Retinal pigment epithelial cell (primary cell): ENCODE measurements at regions not wholly inside any gene's neighbourhood (a gene's known extent, or its start where the extent isn't known, plus 50 kb on each side); places are given as distances from the start of the nearest gene placed in this dataset.

Source experiments
- DNase-seq: peaks from one replicate; pipeline ENCODE4 v3.0.0-alpha.2; 2010; ENCODE audit warnings: low read depth
- H3K4me3 ChIP-seq: 2 replicates; pipeline ENCODE4 v1.5.1; 2011; ENCODE audit warnings: mild to moderate bottlenecking, low read length, control low read depth, moderate library complexity
- TF ChIP-seq, protein P1 (sequence below): conservative IDR thresholded peaks from 2 replicates; pipeline ENCODE4 v1.5.1; 2011; ENCODE audit warnings: low read depth, low read length, control low read depth, inconsistent platforms

DNA sequence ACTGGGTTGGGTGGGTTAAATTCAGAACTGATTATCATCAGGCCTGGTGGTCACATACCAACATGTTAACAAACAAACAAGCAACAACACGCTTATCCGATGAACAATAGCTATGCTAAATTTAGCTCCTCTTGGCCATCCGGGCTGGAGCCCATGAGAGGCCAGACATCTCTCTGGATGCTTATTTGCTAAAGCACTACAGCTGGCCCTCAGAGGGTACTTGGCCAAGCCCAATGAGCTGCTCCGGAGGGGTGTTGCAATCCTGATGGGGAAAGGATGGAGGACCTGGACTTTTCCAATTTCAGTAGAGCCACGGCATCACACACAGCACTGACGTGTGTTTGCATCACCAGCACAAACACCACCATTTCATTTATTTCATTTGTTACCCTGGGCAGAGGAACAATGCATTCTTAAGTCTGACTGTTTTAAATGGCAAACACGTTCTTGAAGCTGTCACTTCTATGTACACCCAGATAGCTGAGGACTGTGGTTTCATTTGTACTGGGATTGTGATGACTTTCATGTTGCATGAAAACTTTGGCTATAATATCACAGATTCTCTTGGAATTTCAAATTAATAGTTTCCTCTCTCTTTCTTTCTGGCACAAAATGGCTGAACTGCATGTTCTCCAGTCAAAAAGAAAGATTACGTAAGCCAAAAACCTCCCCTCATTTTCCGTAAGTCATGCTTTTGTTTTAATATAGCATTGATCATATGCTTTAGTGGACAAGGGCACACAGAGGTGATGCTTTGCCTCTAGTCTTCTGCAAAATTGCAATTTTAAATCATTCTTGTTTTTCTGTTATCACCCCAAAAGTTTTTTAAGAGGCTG, 359.8 kb upstream of the KAZN start:
- TF ChIP-seq, protein P1, sequence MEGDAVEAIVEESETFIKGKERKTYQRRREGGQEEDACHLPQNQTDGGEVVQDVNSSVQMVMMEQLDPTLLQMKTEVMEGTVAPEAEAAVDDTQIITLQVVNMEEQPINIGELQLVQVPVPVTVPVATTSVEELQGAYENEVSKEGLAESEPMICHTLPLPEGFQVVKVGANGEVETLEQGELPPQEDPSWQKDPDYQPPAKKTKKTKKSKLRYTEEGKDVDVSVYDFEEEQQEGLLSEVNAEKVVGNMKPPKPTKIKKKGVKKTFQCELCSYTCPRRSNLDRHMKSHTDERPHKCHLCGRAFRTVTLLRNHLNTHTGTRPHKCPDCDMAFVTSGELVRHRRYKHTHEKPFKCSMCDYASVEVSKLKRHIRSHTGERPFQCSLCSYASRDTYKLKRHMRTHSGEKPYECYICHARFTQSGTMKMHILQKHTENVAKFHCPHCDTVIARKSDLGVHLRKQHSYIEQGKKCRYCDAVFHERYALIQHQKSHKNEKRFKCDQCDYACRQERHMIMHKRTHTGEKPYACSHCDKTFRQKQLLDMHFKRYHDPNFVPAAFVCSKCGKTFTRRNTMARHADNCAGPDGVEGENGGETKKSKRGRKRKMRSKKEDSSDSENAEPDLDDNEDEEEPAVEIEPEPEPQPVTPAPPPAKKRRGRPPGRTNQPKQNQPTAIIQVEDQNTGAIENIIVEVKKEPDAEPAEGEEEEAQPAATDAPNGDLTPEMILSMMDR, result no peak
- DNase-seq, result no peak
- no peak overlapping the region for H3K4me3 ChIP-seq

DNA sequence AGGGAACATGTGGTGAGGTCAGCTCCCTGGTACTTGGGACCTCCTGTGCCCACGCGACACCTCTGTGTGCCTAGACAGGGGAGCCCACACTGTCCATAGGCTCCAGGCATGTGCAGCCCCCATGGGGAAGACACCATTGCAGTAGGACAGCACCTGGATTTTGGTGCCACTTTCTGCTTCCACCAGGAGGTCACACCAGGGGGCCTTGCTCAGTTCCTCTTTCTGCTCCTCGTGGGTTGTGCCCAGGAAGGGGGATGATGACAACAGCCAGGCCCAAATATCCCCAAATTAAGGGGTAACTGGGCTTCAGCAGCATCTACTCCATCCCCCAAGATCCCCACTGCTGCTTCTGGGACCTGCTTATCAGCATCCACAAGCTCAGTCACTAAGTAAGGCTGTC, 358.2 kb upstream of the KAZN start:
- DNase-seq, result no peak
- no peak overlapping the region for H3K4me3 ChIP-seq
- TF ChIP-seq, protein P1, result no peak

DNA sequence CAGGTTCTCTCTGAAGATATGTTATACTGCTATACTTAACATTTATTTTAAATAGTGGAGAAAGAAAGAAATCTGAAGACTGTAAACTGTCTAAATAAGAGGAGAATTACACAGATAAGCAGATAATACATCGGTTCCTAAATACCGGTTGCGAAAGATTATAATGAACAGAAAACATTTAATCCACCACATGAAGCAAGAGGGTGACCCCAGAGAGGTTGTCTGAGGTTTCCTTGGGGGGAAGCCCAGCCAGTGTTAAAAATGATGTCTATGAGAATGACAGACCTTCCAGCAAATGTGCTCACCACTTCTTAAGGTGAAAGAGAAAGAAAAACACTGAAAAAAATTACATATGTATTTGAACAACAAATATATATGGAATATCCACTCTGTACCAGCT, 356.4 kb upstream of the KAZN start:
- TF ChIP-seq, protein P1, result no peak
- no peak overlapping the region for H3K4me3 ChIP-seq
- no peak for DNase-seq

DNA sequence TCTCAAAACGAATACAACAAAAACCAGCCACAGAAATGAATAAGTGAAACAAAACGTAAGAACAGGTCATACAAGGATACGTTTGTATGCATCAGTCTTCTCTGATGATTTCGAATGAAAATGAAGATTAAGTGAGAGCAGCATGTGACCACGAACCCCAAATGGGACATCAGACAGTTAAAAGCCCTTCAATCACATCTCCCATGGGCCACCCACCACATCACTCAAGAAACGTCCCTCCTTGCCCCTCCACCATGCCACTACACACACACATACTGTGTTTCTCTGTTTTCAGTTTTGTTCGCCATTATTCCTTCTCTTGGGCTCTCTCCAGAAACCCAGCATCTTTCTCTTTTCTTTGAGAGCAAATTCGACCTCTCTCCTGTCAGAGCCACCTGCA, 355.6 kb upstream of the KAZN start:
- TF ChIP-seq, protein P1, result no peak
- no peak for DNase-seq
- no peak overlapping the region for H3K4me3 ChIP-seq

DNA sequence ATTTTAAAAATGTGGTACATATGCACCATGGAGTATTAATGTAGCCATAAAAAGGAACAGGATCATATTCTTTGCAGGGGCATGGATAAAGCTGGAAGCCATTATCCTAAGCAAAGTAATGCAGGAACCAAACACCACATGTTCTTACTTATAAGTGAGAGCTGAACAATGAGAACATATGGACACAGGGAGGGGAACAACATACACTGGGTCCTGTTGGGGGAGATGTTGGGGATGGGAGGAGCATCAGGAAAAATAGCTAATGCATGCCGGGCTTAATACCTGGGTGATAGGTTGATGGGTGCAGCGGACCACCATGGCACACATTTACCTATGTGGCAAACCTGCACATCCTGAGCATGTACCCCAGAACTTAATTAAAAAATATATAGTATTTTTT, 352.5 kb upstream of the KAZN start:
- DNase-seq, result no peak
- H3K4me3 ChIP-seq, result no peak overlapping the region
- TF ChIP-seq, protein P1, result no peak

DNA sequence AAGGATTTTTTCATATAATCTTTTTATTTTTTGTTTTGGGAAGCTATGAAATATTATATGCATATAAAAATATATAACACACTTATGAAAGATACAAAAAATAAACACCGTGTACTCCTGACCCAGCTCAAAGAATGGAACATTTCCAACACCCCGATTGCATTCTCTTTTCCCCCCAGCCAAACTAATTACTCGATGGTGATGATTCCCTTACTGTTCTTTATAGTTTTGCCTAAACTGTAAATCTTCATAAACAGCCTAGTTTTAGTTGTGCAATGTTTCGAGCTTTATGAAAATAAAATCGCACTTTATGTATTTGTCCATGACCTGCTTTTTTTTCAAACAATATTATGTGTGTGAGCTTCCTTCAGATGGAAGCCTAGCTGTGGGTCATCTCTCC, 352.0 kb upstream of the KAZN start:
- no peak overlapping the region for H3K4me3 ChIP-seq
- DNase-seq, result no peak
- TF ChIP-seq, protein P1, result no peak

DNA sequence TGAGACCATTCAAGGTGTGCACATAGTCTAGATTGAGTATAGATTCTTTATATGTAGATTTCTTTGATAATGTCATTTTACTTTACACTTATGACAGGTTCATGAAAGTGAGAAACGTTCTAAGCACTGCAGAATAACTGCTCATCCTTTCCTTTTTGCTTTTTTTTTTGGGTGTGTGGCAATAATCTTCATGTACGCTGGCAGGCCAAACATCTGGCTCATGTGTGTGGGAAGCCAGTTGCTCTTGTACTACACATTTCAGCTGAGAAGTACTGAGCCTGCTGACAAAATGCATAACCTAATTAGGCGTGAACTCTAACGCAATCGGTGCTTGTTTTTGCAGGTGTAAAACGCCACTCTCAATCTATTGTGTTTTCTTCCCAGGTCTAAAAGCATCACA, 350.8 kb upstream of the KAZN start:
- no peak for DNase-seq
- TF ChIP-seq, protein P1, result no peak
- no peak overlapping the region for H3K4me3 ChIP-seq
